NCI-H1092 (cell line): ENCODE measurements at regions not wholly inside any gene's neighbourhood (a gene's known extent, or its start where the extent isn't known, plus 50 kb on each side); places are given as distances from the start of the nearest gene placed in this dataset.

Source experiments
- DNase-seq: peaks from one replicate; lab custom pipeline; 2025; lab: John Stamatoyannopoulos, UW

GRCh38 chr16:86322806-86323205 lies 187.5 kb upstream of the FOXF1 start:
- DNase-seq: no peak

GRCh38 chr16:86324320-86324719 lies 186.0 kb upstream of the FOXF1 start:
- DNase-seq: no peak

GRCh38 chr16:86325360-86325759 lies 185.0 kb upstream of the FOXF1 start:
- DNase-seq: no peak

- no peak for DNase-seq
Measured at GRCh38 chr16:86325895-86326294, 184.4 kb upstream of the FOXF1 start.

GRCh38 chr16:86327321-86327720 lies 183.0 kb upstream of the FOXF1 start:
- DNase-seq: no peak

GRCh38 chr16:86330906-86331305 lies 179.4 kb upstream of the FOXF1 start:
- DNase-seq: no peak

GRCh38 chr16:86334079-86334635 lies 176.2 kb upstream of the FOXF1 start:
- DNase-seq: no peak

GRCh38 chr16:86335266-86336172 lies 174.8 kb upstream of the FOXF1 start:
- DNase-seq: no peak

- DNase-seq: no peak
Measured at GRCh38 chr16:86337138-86337537, 173.2 kb upstream of the FOXF1 start.

GRCh38 chr16:86337581-86338402 lies 172.5 kb upstream of the FOXF1 start:
- DNase-seq: no peak

- DNase-seq: no peak
Measured at GRCh38 chr16:86338403-86339115, 171.8 kb upstream of the FOXF1 start.

GRCh38 chr16:86342161-86342834 lies 168.0 kb upstream of the FOXF1 start:
- no peak for DNase-seq

- DNase-seq: no peak
Measured at GRCh38 chr16:86343027-86343795, 167.1 kb upstream of the FOXF1 start.

- no peak for DNase-seq
Measured at GRCh38 chr16:86343796-86344585, 166.3 kb upstream of the FOXF1 start.

- no peak for DNase-seq
Measured at GRCh38 chr16:86344586-86344871, 165.8 kb upstream of the FOXF1 start.

GRCh38 chr16:86344881-86345280 lies 165.4 kb upstream of the FOXF1 start:
- DNase-seq: no peak

- no peak for DNase-seq
Measured at GRCh38 chr16:86345516-86345915, 164.8 kb upstream of the FOXF1 start.

- no peak for DNase-seq
Measured at GRCh38 chr16:86346034-86346433, 164.3 kb upstream of the FOXF1 start.

- no peak for DNase-seq
Measured at GRCh38 chr16:86347090-86347489, 163.2 kb upstream of the FOXF1 start.

GRCh38 chr16:86347916-86348555 lies 162.3 kb upstream of the FOXF1 start:
- no peak for DNase-seq
